HG03521 (cell line): ENCODE measurements at regions not wholly inside any gene's neighbourhood (a gene's known extent, or its start where the extent isn't known, plus 50 kb on each side); places are given as distances from the start of the nearest gene placed in this dataset.
"Not testable (repeated sequence)": the region's sequence is repeated elsewhere in the genome, so short reads cannot be mapped to it uniquely, and the experiment has no call there.

ENCODE experiments used
- ATAC-seq: cut with Tn5 transposase; IDR thresholded peaks from one replicate; pipeline ENCODE4 v1.9.1; 2021; ENCODE audit warnings: mild to moderate bottlenecking, moderate library complexity; ENCODE audit not compliant: unreplicated experiment

DNA sequence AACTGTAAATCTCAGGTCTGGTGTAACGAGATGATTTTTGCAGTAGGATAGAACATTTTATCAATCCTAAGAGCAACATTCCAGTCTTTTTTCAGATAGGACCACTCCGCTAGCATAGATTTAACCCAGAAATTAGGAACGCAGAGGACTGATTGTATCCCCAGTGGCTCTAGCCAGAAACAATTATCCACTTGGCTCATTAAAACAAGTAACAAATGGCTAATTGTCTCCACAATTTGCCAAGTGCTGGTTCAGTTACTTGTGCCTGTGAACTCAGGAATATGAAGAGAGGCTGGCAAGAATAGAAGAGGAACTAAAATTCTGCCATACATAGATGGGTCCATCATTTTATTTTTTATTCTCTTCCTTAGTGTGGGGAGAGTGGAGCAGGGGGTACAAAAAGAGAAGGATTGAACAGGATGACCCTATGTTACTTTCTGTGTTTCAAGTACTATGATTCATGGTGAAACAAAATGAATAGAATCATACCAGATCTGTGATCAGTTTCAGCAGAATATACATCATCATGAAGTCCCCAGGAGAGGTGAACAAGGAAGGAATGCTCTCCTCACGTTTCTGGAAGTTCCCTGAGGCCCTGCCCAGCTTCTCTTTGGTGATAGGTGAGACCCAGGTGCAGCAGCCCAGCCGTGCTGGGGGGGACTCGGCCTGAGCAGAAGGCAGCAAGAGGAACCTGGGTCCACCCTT lies 121.6 kb downstream of the ARL4C start:
- no peak for ATAC-seq

DNA sequence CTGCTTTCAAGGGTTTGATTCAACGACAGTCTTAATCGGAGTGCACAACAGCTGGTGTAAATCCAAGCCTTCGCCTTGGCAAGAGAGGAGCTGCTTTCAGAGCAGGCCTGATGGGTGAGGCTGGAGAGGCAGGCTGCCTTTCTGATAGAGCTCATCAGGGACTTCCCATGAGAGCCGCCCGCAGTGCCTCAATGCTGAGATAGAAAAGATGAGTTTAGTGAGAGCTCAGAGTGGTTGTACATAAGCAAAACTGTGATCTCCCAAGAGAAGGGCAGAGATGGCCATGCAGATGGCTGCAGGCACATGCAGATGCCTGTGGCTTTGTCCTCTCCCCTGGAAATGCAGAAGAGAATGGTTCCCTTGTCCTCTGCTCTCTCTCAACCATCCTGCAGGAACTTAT lies 122.1 kb downstream of the ARL4C start:
- no peak for ATAC-seq

GRCh38 chr2:234374150-234374508 lies 122.8 kb downstream of the ARL4C start:
- ATAC-seq: no peak

GRCh38 chr2:234373481-234374149 lies 123.3 kb downstream of the ARL4C start:
- ATAC-seq: no peak

DNA sequence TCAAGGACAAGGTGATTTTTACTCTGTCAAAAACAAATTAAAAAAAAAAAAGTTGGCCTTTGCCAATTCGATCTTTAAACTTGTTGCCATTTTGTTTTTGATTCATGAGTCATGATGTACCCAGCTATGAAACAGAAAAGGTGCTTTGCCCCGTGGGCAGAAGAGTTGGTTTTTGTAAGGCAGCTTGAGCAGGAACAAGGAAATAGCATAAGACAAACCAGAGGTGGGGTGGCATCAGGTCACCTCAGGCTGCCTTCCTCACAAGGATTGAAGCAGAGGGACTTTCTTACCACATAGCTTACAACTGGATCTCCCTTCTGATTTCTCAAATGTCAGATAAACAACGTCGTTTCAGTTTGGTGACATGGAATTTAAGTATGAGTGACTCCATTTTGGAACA lies 123.8 kb downstream of the ARL4C start:
- ATAC-seq: no peak

DNA sequence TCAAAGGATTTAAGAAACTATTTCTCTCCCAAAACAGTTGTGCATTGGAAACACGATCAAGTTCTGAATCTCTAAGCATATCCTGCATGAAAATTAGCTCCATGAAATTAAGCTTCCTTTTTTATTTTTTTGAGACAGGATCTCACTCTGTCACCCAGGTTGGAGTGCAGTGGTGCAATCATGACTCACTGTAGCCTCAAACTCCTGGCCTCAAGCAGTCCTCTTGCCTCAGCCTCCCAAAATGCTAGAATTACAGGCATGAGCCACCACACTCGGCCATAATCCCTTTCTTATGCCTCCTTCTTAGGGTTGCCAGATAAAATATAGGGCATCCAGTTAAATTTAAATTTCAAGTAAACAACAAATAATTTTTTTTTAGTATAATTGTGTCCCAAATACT lies 124.4 kb downstream of the ARL4C start:
- ATAC-seq: no peak

- ATAC-seq: no peak
Observed at GRCh38 chr2:234368861-234369261, 128.0 kb downstream of the ARL4C start.

- no peak for ATAC-seq
Observed at GRCh38 chr2:234366891-234367290, 130.0 kb downstream of the ARL4C start.

GRCh38 chr2:234364661-234365060 lies 132.2 kb downstream of the ARL4C start:
- ATAC-seq: no peak

- no peak for ATAC-seq
Observed at GRCh38 chr2:234363647-234364294, 133.1 kb downstream of the ARL4C start.

DNA sequence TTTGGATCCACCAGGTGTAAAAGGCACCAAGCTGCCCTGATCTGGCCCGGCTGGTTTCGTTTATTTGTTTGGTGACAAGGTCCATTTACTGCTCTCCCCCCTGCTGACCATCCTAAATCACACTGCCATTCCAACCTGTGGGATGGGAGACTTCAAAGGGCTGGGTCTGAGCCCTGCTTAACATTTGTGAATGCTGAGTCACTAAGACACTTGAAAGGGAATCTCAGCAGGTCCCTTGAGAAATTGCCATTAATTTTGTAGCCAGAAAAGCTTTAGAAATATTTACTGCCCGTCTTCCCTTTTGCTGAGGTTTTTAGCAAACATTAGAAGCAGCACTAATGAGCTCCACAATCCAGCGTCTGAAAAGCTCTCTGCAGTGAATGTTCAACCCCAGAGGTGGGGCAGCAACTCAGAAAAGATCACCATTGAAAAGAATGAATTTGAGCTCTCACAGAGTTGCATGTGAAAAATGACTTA lies 133.8 kb downstream of the ARL4C start:
- ATAC-seq: no peak

DNA sequence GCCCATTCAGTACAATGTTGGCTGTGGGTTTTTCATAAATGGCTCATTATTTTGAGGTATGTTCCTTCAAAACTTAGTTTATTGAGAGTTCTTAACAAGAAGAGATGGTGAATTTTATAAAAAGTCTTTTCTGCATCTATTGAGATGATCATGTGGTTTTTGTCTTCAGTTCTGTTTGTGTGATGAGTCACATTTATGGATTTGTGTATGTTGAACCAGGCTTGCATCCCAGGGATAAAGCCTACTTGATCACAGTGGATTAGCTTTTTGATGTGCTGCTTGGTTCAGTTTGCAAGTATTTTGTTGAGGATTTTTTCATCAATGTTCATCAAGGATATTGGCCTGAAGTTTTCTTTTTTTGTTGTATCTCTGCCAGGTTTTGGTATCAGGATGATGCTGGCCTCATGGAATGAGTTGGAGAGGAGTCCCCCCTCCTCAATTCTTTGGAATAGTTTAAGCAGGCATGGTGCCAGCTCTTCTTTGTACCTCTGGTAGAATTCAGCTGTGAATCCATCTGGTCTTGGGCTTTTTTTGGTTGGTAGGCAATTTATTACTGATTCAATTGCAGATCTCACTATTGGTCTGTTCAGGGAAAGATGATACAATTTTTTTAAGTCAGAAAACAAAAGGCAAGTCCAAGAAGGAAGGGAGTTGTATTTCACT lies 136.4 kb downstream of the ARL4C start:
- ATAC-seq: not testable (repeated sequence)

DNA sequence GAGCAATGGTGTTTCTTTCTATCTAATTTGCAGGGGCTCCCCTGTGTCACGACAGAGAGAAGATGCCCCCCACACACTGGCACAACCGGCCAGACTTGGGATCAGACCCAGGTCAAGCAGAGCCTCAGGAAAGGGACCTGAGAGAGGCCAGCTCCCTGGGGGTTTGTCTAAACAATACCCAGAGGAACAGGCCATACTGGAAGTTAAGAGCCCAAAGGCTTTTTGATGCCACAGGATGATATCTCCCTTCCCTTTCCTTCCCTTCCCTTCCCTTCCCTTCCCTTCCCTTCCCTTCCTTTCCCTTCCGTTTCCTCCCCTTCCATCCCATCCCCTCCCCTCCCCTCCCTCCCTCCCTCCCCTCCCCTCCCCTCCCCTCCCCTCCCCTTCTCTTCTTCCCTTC lies 139.2 kb downstream of the ARL4C start:
- ATAC-seq: no peak

- no peak for ATAC-seq
Observed at GRCh38 chr2:234355808-234356365, 141.0 kb downstream of the ARL4C start.

DNA sequence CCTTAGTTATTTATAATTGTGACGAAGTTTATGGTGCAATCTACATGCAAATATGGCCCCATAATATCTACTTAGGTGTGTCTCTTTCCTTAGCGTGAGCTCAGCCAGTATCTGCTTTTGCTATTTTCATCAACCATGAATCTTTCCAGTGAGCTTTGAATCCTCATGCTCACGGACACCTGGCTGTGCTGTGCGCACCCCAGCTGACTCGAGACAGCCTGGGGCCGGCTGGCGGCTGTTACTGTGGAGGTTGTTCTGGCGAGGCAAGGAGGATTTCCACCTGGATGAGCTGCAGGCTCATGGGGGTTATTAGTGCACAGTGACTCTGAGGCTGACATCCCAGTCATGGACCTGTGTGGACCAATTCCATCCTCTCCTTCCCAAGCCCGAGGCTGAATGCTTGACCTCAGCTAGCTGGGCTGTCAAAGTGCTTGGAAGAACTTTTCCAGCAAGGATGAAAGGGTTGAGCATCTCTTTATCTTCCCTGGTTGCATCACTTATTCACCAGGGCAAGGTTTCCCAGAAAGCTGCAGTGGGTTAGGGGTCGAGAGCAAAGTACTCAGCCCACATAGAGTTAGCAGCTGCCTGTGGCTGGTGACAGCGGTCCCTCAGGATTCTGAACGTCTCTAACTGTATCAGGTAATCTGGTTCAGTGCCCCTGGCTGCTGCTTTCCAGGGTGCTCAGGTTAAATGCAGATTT lies 141.7 kb downstream of the ARL4C start:
- no peak for ATAC-seq

DNA sequence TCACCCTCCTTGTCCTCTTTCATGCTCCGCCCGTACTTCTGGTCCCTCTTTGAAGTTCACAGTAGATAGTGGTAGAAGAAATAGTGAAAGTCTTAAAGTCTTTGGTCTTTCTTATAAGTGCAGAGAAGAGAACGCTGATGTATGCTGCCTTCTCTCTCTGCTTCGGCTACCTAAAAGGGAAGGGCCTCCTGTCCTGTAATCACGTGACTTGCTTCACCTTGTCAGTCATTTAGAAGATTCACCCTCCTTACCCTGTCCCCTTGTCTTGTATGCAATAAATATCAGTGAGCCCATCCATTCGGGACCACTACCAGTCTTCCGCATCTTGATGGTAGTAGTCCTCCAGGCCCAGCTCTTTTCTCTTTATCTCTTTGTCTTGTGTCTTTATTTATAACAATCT lies 144.6 kb downstream of the ARL4C start:
- ATAC-seq: no peak

DNA sequence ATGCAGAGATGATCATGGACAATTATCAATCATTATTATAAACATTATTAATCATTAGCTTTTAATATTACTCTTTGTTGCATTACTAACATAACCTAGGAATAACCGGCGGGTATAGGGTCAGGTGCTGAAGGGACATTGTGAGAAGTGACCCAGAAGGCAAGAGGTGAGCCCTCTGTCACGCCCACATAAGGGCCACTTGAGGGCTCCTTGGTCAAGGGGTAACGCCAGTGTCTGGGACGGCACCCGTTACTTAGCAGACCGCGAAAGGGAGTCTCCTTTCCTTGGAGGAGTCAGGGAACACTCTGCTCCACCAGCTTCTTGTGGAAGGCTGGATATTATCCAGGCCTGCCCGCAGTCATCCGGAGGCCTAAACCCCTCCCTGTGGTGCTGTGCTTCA lies 145.0 kb downstream of the ARL4C start:
- not testable (repeated sequence) for ATAC-seq

DNA sequence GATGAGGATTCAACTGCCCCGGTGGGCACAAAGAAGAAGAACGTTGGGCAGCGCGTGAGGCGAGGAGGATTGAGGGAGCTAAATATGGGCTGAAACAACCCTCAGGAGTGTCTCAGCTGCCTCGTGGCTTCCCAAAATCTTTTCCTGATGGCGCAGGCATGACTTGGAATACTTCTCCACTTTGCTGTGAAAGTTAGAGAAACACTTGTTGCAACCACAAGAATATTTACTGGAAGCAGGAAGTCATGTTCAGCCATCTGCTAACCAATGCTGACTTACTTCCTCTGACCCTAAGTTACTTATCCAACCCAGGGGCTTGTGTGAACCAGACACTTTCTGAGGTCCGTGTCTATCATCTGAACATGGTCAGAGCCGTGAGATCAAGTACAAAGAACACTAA lies 148.8 kb downstream of the ARL4C start:
- no peak for ATAC-seq

DNA sequence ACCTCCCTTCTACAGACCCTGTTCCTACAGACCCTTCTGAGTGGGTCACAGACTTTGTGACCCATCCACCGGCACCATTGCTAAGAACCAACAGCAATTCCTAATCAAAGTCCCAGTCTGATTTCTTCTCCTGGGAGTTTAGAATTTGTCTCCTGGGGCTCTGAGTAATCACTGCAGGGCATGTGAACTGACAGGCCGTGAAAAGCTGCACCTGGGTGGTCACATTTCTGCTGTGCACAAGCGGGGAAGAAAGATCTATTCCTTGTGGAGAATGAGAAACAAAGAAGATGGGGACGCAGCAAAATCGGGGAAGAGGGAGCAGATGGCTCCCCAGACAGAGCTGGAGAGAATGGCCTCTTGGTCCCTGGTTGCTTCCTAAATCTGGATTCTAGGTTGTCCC lies 151.0 kb downstream of the ARL4C start:
- no peak for ATAC-seq

- no peak for ATAC-seq
Observed at GRCh38 chr2:234344012-234344411, 152.9 kb downstream of the ARL4C start.

GRCh38 chr2:234343372-234343771 lies 153.5 kb downstream of the ARL4C start:
- no peak for ATAC-seq
